Lower leg skin (tissue), 3 donors: ENCODE measurements at regions not wholly inside any gene's neighbourhood (a gene's known extent, or its start where the extent isn't known, plus 50 kb on each side); places are given as distances from the start of the nearest gene placed in this dataset.
"Not testable (repeated sequence)": the region's sequence is repeated elsewhere in the genome, so short reads cannot be mapped to it uniquely, and the experiment has no call there.

Experiments used
- CTCF ChIP-seq, 3 donors: fragments of 450-650 bp; IDR thresholded peaks; one replicate each; pipeline ENCODE4 v1.5.1; 2016; ENCODE audit warnings: antibody characterized with exemption in 3 of 3, mild to moderate bottlenecking in 3 of 3, moderate library complexity in 2 of 3
- POLR2A ChIP-seq, 2 donors: fragments of 450-650 bp; IDR thresholded peaks; one replicate each; pipeline ENCODE4 v1.6.1; 2016 to 2017; ENCODE audit warnings: antibody characterized with exemption in 2 of 2, mild to moderate bottlenecking in 1 of 2, moderate library complexity in 1 of 2

- TF ChIP-seq CTCF, POLR2A (IDR thresholded peaks at IDR 0.05): not testable (repeated sequence)
These were observed 145.8 kb downstream of the BCL2L11 start for GRCh38 chr2:111266556-111266955.
